ENCODE measurements at regions not wholly inside any gene's neighbourhood (a gene's known extent, or its start where the extent isn't known, plus 50 kb on each side); places are given as distances from the start of the nearest gene placed in this dataset.

DNA sequence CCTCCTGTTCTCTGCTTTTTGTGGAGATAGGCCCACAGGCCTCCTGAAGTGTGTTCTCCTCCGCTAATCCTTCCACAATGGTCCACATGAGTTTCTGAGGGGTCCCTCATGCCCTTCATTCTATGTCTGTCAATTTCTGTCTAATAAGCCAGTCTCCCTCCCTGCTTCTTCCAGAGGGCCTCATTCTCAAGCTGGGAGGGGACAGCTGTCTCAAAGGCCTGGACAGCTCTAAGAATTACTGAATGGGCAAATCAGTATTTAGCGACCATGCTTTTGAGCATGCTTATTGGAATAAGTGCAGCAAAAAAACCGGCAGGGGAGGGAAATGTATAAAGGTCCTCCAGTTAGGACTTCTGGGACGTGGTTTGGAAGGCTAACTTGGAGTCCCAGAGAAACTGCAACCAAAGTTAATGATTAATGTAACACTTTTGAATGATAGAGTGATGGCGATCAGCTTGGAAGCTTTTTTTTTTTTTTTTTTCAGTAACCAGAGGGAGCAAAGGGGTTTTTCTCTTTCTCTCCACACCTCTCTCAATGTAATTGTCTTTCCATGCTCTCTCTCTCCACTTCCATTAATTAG is 890.7 kb upstream of the POU3F3 start:
- TF ChIP-seq, protein P1, sequence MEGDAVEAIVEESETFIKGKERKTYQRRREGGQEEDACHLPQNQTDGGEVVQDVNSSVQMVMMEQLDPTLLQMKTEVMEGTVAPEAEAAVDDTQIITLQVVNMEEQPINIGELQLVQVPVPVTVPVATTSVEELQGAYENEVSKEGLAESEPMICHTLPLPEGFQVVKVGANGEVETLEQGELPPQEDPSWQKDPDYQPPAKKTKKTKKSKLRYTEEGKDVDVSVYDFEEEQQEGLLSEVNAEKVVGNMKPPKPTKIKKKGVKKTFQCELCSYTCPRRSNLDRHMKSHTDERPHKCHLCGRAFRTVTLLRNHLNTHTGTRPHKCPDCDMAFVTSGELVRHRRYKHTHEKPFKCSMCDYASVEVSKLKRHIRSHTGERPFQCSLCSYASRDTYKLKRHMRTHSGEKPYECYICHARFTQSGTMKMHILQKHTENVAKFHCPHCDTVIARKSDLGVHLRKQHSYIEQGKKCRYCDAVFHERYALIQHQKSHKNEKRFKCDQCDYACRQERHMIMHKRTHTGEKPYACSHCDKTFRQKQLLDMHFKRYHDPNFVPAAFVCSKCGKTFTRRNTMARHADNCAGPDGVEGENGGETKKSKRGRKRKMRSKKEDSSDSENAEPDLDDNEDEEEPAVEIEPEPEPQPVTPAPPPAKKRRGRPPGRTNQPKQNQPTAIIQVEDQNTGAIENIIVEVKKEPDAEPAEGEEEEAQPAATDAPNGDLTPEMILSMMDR (IDR thresholded peaks at IDR 0.05) = no peak
- Histone ChIP-seq H3K27me3 (no peaks in the 10 kb centered on the region), H3K36me3 (no peaks in the 10 kb centered on the region), H3K27ac (no peak overlapping the region), H3K9me3 (no peaks in the 10 kb centered on the region), H3K4me3 (no peak overlapping the region), H3K4me1 (no peaks in the 10 kb centered on the region)
- no peak for DNase-seq (ENCODE audit: low spot score in 2 of 2)
- intact Hi-C loops (cut with DNase I) = no loop called here

DNA sequence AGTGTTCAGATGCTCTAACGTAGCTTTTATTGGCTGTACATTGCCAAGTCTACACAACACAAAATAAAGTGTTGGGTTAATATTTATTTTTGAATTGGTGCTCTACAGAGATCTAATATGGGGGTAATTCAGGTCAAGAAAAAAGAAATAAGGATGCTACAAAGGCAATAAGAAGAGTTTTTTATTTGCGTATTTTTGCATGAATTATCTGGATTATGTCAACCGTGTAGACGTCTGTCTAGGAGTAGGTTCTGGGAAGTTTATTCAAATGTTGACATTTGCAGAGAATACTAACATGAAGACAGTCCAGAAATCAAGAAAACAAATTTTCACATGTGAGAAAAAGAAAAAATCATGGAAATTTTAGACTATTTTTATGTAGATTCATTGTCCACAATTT is 876.7 kb upstream of the POU3F3 start:
- no peak for DNase-seq (ENCODE audit: low spot score in 2 of 2)
- intact Hi-C loops (cut with DNase I) = no loop called here
- TF ChIP-seq, protein P1 (IDR thresholded peaks at IDR 0.05) = no peak

DNA sequence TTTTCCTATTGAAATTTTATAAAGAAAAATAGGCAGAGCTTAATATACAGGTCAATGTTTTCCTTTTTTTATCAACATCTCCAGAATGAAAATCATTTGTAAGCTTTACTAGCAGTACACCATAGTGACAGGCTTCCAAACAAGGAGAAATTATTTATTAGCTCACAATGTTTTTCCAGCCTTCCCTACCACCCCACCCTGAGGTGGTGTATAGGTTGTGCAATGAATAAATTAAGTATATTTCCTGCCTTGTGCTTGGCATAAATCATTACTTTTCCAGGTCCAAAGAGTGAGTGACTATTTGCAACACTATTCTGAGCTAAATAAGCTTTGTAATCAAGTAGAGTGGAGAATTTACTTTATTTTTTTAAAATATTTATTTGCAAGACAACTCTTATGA is 876.2 kb upstream of the POU3F3 start:
- H3K9me3 ChIP-seq = no peaks in the 10 kb centered on the region
- no peaks in the 10 kb centered on the region for H3K27me3 ChIP-seq
- H3K4me3 ChIP-seq = no peak overlapping the region
- intact Hi-C loops (cut with DNase I) = no loop called here
- H3K27ac ChIP-seq = no peak overlapping the region
- no peaks in the 10 kb centered on the region for H3K36me3 ChIP-seq
- TF ChIP-seq, protein P1 (IDR thresholded peaks at IDR 0.05) = no peak
- H3K4me1 ChIP-seq = no peaks in the 10 kb centered on the region
- no peak for DNase-seq (ENCODE audit: low spot score in 2 of 2)

More for the DNA sequence above, 876.7 kb upstream of the POU3F3 start:
- H3K27ac ChIP-seq = no peak overlapping the region
- H3K36me3 ChIP-seq = no peaks in the 10 kb centered on the region
- no peaks in the 10 kb centered on the region for H3K4me1 ChIP-seq
- H3K9me3 ChIP-seq = no peaks in the 10 kb centered on the region
- no peak overlapping the region for H3K4me3 ChIP-seq
- H3K27me3 ChIP-seq = no peaks in the 10 kb centered on the region

DNA sequence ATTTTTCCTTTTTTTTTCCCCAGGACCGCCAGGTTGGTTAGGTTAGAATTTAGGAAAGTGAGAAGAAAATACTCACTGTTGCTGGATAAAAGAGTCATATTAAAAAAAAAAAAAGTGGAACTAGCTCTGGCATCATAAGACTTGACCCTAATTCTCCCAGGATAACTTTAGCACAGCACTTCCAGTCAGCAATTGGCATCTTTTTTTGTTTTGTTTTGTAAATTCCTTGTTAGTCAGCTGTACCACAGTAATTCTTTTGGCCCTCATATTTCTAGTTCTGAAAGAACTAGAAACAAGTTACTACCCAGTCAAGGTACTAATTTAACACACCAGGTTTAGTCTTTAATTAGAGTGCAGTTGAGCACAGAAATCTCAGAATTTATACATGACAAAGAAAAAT is 873.5 kb upstream of the POU3F3 start:
- TF ChIP-seq, protein P1 (IDR thresholded peaks at IDR 0.05) = no peak
- Histone ChIP-seq H3K27me3 (no peaks in the 10 kb centered on the region), H3K4me3 (no peak overlapping the region), H3K9me3 (no peaks in the 10 kb centered on the region), H3K27ac (no peak overlapping the region), H3K36me3 (no peaks in the 10 kb centered on the region), H3K4me1 (no peaks in the 10 kb centered on the region)
- intact Hi-C loops (cut with DNase I) = no loop called here
- no peak for DNase-seq (ENCODE audit: low spot score in 2 of 2)

DNA sequence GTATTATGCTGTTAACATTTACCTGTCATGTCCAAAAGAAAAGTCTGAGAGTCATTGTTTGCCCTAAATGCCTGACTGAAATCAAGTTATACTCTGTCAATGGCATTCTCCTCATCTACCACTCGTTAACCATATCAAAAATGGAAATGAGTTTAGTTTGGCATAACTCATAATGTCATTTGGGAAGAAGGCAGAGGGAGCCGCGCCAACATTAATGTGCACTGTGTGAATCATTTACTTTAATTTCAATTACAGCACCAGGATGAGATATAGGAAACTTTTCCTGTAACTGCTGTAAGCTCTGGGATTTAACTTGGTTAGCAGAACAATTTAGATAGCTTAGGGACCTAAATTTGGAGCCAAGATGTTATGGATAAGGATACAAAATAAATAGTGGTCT is 871.2 kb upstream of the POU3F3 start:
- H3K27ac ChIP-seq = no peak overlapping the region
- H3K4me3 ChIP-seq = no peak overlapping the region
- H3K4me1 ChIP-seq = no peaks in the 10 kb centered on the region
- TF ChIP-seq, protein P1 (IDR thresholded peaks at IDR 0.05) = no peak
- H3K9me3 ChIP-seq = no peaks in the 10 kb centered on the region
- H3K36me3 ChIP-seq = no peaks in the 10 kb centered on the region
- H3K27me3 ChIP-seq = no peaks in the 10 kb centered on the region
- intact Hi-C loops (cut with DNase I) = no loop called here
- DNase-seq (ENCODE audit: low spot score in 2 of 2) = no peak

DNA sequence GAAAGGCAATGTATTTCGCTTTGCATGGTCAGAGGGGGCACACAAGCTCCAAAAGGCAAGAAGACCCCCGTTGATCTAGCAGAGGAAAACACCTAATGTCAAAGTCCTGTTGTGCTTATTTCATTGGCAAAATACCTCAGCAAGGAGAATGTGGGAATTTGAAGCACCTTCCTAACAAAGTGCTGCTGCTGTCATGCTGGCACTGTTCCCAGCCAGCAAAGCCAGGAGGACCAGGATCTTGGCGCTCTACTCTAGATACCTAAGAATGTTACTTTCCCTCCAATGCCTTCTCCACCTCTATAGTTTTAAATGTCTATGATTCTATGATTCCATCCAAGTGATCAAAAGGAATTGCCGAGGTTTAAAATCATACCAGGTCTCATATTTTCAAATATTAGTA is 867.9 kb upstream of the POU3F3 start:
- Histone ChIP-seq H3K9me3 (no peaks in the 10 kb centered on the region), H3K36me3 (no peaks in the 10 kb centered on the region), H3K27me3 (no peaks in the 10 kb centered on the region), H3K4me1 (no peaks in the 10 kb centered on the region), H3K27ac (no peak overlapping the region), H3K4me3 (no peak overlapping the region)
- TF ChIP-seq, protein P1 (IDR thresholded peaks at IDR 0.05) = no peak
- intact Hi-C loops (cut with DNase I) = no loop called here
- no peak for DNase-seq (ENCODE audit: low spot score in 2 of 2)

Measured in ascending aorta (tissue), 2 donors.